ENCODE measurements at regions not wholly inside any gene's neighbourhood (a gene's known extent, or its start where the extent isn't known, plus 50 kb on each side); places are given as distances from the start of the nearest gene placed in this dataset.

- TF ChIP-seq, protein P1, sequence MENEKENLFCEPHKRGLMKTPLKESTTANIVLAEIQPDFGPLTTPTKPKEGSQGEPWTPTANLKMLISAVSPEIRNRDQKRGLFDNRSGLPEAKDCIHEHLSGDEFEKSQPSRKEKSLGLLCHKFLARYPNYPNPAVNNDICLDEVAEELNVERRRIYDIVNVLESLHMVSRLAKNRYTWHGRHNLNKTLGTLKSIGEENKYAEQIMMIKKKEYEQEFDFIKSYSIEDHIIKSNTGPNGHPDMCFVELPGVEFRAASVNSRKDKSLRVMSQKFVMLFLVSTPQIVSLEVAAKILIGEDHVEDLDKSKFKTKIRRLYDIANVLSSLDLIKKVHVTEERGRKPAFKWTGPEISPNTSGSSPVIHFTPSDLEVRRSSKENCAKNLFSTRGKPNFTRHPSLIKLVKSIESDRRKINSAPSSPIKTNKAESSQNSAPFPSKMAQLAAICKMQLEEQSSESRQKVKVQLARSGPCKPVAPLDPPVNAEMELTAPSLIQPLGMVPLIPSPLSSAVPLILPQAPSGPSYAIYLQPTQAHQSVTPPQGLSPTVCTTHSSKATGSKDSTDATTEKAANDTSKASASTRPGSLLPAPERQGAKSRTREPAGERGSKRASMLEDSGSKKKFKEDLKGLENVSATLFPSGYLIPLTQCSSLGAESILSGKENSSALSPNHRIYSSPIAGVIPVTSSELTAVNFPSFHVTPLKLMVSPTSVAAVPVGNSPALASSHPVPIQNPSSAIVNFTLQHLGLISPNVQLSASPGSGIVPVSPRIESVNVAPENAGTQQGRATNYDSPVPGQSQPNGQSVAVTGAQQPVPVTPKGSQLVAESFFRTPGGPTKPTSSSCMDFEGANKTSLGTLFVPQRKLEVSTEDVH (IDR thresholded peaks at IDR 0.05; ENCODE audit: low read depth, partially characterized antibody) = no peak
- TF ChIP-seq ZNF622 (IDR thresholded peaks at IDR 0.05) (no peak), YBX1 (IDR thresholded peaks at IDR 0.05) (no peak), NR2F1 (conservative IDR thresholded peaks at IDR 0.05) (no peak), NR2C1 (IDR thresholded peaks at IDR 0.05) (no peak), TAF1 (IDR thresholded peaks at IDR 0.05; ENCODE audit: borderline replicate concordance, low read depth, low read length) (no peak), SPI1 (IDR thresholded peaks at IDR 0.05; ENCODE audit: borderline replicate concordance, insufficient read depth, low read depth, low read length) (no peak), DPF2 (IDR thresholded peaks at IDR 0.05) (no peak), GABPA (IDR thresholded peaks at IDR 0.05; ENCODE audit: low read depth) (no peak), SREBF2 (IDR thresholded peaks at IDR 0.05; ENCODE audit: low read length) (no peak), KDM1A (IDR thresholded peaks at IDR 0.05; ENCODE audit: borderline replicate concordance) (no peak)
These were observed 112.4 kb upstream of the TLE3 start (continued) for GRCh38 chr15:70210076-70210475.

- H2AFZ ChIP-seq (ENCODE audit: control insufficient read depth, low read depth, low read length) = no peak overlapping the region
- ATAC-seq = no peak
- intact Hi-C loops (cut with micrococcal nuclease; ENCODE audit: unreplicated experiment) = no loop called here
- CTCF ChIA-PET = interaction anchor here (1.0 kb wide), 1 partner anchor 21 kb away, joined by 3 read pairs; no protein-coding TSS in a partner anchor
- WGBS (ENCODE audit: insufficient coverage, insufficient replicate concordance, low lambda C conversion rate, missing lambda C conversion rate) = 62% methylated on average over 5 of the region's 5 CpGs
- no peak overlapping the region for H3K4me2 ChIP-seq (ENCODE audit: control insufficient read depth, insufficient read depth)
- H3K36me3 ChIP-seq (ENCODE audit: control insufficient read depth in 2 of 2, insufficient read depth in 2 of 2, low read length in 1 of 2) = no peaks in the 10 kb centered on the region
- SMC1A ChIA-PET (ENCODE audit: uncharacterized antibody, unreplicated experiment) = no interaction called here
- H3K4me3 ChIP-seq = no peak overlapping the region
- in situ Hi-C loops (cut with MboI) = no loop called here
- no peaks in the 10 kb centered on the region for H3K9me3 ChIP-seq (replicated peaks; ENCODE audit: control insufficient read depth, insufficient read depth, low read length)
- H3K4me1 ChIP-seq (ENCODE audit: control insufficient read depth, insufficient read depth, low read length) = peaks cover 5% of the 10 kb centered on the region; the same call in 1 of the 2 replicates
- no TSS peak for BruUV-seq (replicated peaks)
- no peak overlapping the region for H3K9ac ChIP-seq (ENCODE audit: control insufficient read depth, insufficient read depth, low read length)
- H3K27me3 ChIP-seq (replicated peaks in 1 of 2; ENCODE audit: control insufficient read depth in 2 of 2, insufficient read depth in 2 of 2, low read length in 1 of 2) = no peaks in the 10 kb centered on the region; a peak in 2 of 4 replicates
- H3K27ac ChIP-seq (ENCODE audit: control insufficient read depth, insufficient read depth) = no peak overlapping the region
- no peak for FAIRE-seq
- POLR2A ChIA-PET = no interaction called here
- no peaks in the 10 kb centered on the region for H3K79me2 ChIP-seq (ENCODE audit: control insufficient read depth, insufficient read depth, low read length)
- no peak for DNase-seq (ENCODE audit: low read depth, low spot score)
- RAD21 ChIA-PET (ENCODE audit: unreplicated experiment) = no interaction called here
- H4K20me1 ChIP-seq (ENCODE audit: control insufficient read depth, insufficient read depth) = no peaks in the 10 kb centered on the region
- TF ChIP-seq MTA2 (IDR thresholded peaks at IDR 0.05; ENCODE audit: low read depth) (no peak), NFXL1 (IDR thresholded peaks at IDR 0.05; ENCODE audit: borderline replicate concordance) (no peak), RAD21 (IDR thresholded peaks at IDR 0.05; ENCODE audit: insufficient read depth, low read depth, low read length) (no peak), CBFB (IDR thresholded peaks at IDR 0.05; ENCODE audit: low read depth) (no peak), BCLAF1 (IDR thresholded peaks at IDR 0.05) (no peak), TAF1 (IDR thresholded peaks at IDR 0.05; ENCODE audit: borderline replicate concordance, low read depth, low read length) (no peak), KDM1A (IDR thresholded peaks at IDR 0.05; ENCODE audit: borderline replicate concordance) (no peak), SUZ12 (IDR thresholded peaks at IDR 0.05; ENCODE audit: unreplicated experiment) (no peak)
- TF ChIP-seq, protein P2, sequence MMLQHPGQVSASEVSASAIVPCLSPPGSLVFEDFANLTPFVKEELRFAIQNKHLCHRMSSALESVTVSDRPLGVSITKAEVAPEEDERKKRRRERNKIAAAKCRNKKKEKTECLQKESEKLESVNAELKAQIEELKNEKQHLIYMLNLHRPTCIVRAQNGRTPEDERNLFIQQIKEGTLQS (IDR thresholded peaks at IDR 0.05; ENCODE audit: borderline replicate concordance, extremely low read depth, low read depth, low read length) = no peak
- TF ChIP-seq, protein P3, sequence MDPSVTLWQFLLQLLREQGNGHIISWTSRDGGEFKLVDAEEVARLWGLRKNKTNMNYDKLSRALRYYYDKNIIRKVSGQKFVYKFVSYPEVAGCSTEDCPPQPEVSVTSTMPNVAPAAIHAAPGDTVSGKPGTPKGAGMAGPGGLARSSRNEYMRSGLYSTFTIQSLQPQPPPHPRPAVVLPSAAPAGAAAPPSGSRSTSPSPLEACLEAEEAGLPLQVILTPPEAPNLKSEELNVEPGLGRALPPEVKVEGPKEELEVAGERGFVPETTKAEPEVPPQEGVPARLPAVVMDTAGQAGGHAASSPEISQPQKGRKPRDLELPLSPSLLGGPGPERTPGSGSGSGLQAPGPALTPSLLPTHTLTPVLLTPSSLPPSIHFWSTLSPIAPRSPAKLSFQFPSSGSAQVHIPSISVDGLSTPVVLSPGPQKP (IDR thresholded peaks at IDR 0.05; ENCODE audit: low read depth, low read length) = no peak
These were observed 111.8 kb upstream of the TLE3 start for GRCh38 chr15:70209499-70209898.
